Activated CD8-positive, alpha-beta T cell treated with anti-CD3 and anti-CD28 coated beads, Interleukin-2, amount 10 ng/mL, durations not matched to agents 7 days and 5 days (primary cell): ENCODE measurements at regions not wholly inside any gene's neighbourhood (a gene's known extent, or its start where the extent isn't known, plus 50 kb on each side); places are given as distances from the start of the nearest gene placed in this dataset.

Source experiments
- ATAC-seq: fragments of 150-1000 bp; cut with Tn5 transposase; one replicate; pipeline ENCODE4 v1.10.0; 2021; ENCODE audit warnings: moderate library complexity
- CTCF ChIA-PET: fragments of 350-600 bp; sonication (Branson Sonifier 250); formaldehyde crosslinking; loops from one replicate; lab custom pipeline; 2021; ENCODE audit warnings: antibody characterized with exemption; lab: Charles Lee
- POLR2A ChIA-PET: fragments of 350-600 bp; sonication (Branson Sonifier 250); formaldehyde crosslinking; loops from one replicate; lab custom pipeline; 2021; ENCODE audit warnings: antibody characterized with exemption; lab: Charles Lee
- DNase-seq: peaks from one replicate; pipeline ENCODE4 v3.0.0-alpha.2; 2020
- H3K27ac Mint-ChIP-seq: one replicate; pipeline ENCODE4 v1.8.0; 2021; ENCODE audit warnings: mild to moderate bottlenecking, mixed read lengths
- H3K27me3 Mint-ChIP-seq: one replicate; pipeline ENCODE4 v1.8.0; 2021; ENCODE audit warnings: low read depth, mixed read lengths
- H3K36me3 Mint-ChIP-seq: one replicate; pipeline ENCODE4 v1.8.0; 2021; ENCODE audit warnings: low read depth, mixed read lengths
- H3K4me1 Mint-ChIP-seq: one replicate; pipeline ENCODE4 v1.8.0; 2021; ENCODE audit warnings: low read depth, mixed read lengths
- H3K4me3 Mint-ChIP-seq: one replicate; pipeline ENCODE4 v1.8.0; 2021; ENCODE audit warnings: mild to moderate bottlenecking, mixed read lengths
- H3K9me3 Mint-ChIP-seq: one replicate; pipeline ENCODE4 v1.8.0; 2022; ENCODE audit warnings: mixed read lengths; ENCODE audit not compliant: insufficient read depth

- Mint-ChIP-seq H3K27ac (no peak overlapping the region), H3K36me3 (no peaks in the 10 kb centered on the region), H3K9me3 (no peaks in the 10 kb centered on the region), H3K4me3 (no peak overlapping the region), H3K4me1 (no peaks in the 10 kb centered on the region), H3K27me3 (no peaks in the 10 kb centered on the region)
- POLR2A ChIA-PET: no interaction called here
- no peak for ATAC-seq
- DNase-seq: no peak
- CTCF ChIA-PET: no interaction called here
These were observed 801.5 kb downstream of the NR2F1-AS1 start for GRCh38 chr5:92779536-92779935.

- POLR2A ChIA-PET: no interaction called here
- DNase-seq (no peak), ATAC-seq (no peak)
- CTCF ChIA-PET: no interaction called here
- no peaks in the 10 kb centered on the region for H3K27me3 Mint-ChIP-seq
- no peak overlapping the region for H3K27ac Mint-ChIP-seq
- H3K9me3 Mint-ChIP-seq: no peaks in the 10 kb centered on the region
- H3K4me3 Mint-ChIP-seq: no peak overlapping the region
- no peaks in the 10 kb centered on the region for H3K4me1 Mint-ChIP-seq
- no peaks in the 10 kb centered on the region for H3K36me3 Mint-ChIP-seq
These were observed 802.8 kb downstream of the NR2F1-AS1 start for GRCh38 chr5:92778261-92778660.

DNA sequence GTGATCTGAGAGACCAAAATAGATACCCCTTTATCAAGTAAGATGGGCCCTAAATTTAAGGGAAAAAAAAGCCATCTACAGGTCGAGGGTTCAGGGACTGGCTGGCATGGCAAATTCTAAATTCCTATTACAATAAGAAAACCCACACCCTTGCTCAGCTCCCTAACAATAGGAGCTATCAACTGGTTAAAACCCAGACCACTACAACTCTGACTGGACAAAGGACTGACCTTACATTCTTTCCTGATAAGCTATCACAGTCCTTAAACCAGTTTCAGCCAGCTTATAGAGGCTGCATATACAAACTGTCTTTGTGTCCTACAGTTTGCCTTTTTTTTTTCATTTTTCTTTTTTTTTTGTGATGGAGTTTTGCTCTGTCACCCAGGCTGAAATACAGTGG lies 803.6 kb downstream of the NR2F1-AS1 start:
- Mint-ChIP-seq H3K27ac (no peak overlapping the region), H3K27me3 (no peaks in the 10 kb centered on the region), H3K4me3 (no peak overlapping the region), H3K4me1 (no peaks in the 10 kb centered on the region), H3K36me3 (no peaks in the 10 kb centered on the region), H3K9me3 (no peaks in the 10 kb centered on the region)
- DNase-seq (no peak), ATAC-seq (no peak)
- POLR2A ChIA-PET: no interaction called here
- CTCF ChIA-PET: no interaction called here

DNA sequence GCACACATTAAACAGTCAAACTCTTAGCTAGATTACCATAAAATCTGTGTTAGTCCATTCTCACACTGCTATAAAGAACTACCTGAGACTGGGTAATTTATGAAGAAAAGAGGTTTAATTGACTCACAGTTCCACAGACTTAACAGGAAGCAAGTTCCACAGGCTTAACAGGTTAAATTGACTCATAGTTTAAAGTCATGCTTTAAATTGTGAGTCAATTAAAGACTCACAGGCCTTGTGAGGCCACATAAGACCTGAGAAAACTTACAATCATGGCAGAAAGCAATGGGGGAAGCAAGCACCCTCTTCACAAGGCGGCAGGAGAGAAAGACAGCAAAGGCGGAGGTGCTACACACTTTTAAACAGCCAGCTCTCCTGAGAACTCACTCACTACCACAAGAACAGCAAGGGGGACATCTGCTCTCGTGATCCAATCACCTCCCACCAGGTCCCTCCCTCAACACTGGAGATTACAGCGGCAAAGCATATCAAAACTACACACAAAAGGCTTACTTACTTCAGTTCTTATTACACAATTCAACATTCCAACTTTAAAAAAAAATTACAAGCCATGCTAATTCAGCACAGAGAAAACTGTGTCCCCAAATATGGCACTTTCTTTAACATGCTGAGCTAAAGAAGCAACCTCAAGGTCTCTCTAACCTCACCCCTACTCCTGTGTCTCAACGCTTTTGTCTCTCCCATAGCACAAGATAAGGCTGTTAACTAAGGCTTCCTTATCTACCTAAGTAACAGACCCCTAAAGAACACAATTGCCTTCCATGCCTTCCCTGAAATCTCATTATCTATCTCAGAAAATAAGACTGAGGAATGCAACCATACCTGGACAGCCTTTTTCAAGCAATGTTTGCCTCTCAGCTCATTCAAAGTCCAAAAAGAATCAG lies 805.1 kb downstream of the NR2F1-AS1 start:
- Mint-ChIP-seq H3K4me1 (no peaks in the 10 kb centered on the region), H3K4me3 (no peak overlapping the region), H3K36me3 (no peaks in the 10 kb centered on the region), H3K27me3 (no peaks in the 10 kb centered on the region), H3K9me3 (peaks cover 4% of the 10 kb centered on the region), H3K27ac (no peak overlapping the region)
- ChIA-PET POLR2A (no interaction called here), CTCF (no interaction called here)
- ATAC-seq (no peak), DNase-seq (no peak)

DNA sequence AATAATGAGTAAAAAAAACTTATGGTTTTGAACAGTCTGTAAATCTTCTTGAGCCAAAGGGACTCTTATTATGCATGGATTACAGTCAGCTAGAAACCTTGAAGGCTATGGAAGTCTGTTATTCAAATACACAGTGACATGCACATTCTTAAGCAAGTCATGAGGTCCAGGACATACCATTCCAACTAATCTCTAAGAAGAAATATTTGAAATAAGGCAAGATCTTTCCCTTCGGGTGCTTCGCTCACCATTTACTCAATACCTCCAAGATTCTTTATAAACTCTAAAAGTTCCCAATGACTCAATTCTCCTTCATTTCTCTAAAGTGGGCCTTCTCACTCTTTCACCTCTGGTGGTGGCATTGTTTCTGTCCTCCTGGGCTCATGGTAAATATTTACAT lies 811.0 kb downstream of the NR2F1-AS1 start:
- Mint-ChIP-seq H3K4me1 (no peaks in the 10 kb centered on the region), H3K9me3 (peaks cover 4% of the 10 kb centered on the region), H3K36me3 (no peaks in the 10 kb centered on the region), H3K27ac (no peak overlapping the region), H3K4me3 (no peak overlapping the region), H3K27me3 (no peaks in the 10 kb centered on the region)
- DNase-seq (no peak), ATAC-seq (no peak)
- POLR2A ChIA-PET: no interaction called here
- CTCF ChIA-PET: no interaction called here

DNA sequence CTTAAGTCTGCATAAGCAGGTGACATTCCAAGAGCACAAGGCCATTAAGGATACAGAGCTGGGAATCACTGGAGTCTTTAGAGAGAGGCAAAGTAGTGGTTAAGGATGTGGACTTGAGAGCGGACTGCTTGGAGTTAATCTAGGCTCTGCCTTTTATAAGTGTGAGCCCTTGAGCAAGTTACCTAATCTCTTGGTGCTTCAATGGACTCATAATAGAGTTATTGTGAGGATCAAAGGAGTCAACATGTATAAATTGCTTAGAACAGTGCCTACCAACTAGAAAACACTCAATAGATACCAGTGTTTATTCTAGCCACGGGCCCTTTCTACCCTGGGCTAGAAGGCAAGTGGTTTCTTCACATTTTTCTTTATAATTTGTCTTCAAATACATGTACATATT lies 819.4 kb downstream of the NR2F1-AS1 start:
- Mint-ChIP-seq H3K9me3 (no peaks in the 10 kb centered on the region), H3K36me3 (no peaks in the 10 kb centered on the region), H3K27me3 (no peaks in the 10 kb centered on the region), H3K4me1 (no peaks in the 10 kb centered on the region), H3K4me3 (no peak overlapping the region), H3K27ac (no peak overlapping the region)
- DNase-seq (no peak), ATAC-seq (no peak)
- CTCF ChIA-PET: no interaction called here
- POLR2A ChIA-PET: no interaction called here

DNA sequence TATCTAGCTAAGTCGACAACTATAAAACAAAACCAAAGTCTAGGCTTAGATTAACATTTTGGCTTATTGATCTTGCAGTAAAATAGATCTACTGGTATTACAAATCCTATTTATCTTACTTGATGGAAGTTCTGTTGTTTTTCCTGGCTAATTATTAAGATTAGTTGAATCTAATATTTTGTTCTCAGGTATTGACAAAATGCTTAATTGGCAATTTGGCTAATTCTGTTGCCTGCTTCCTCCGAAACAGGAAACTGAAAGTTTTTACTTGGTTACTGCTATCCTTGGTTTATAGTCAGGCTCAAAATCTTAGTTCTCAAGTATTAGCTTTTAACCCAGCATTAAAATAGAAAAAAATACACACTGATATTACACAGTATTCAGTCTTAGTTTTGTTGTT lies 820.5 kb downstream of the NR2F1-AS1 start:
- H3K4me3 Mint-ChIP-seq: no peak overlapping the region
- H3K4me1 Mint-ChIP-seq: no peaks in the 10 kb centered on the region
- H3K9me3 Mint-ChIP-seq: no peaks in the 10 kb centered on the region
- DNase-seq (no peak), ATAC-seq (no peak)
- H3K27me3 Mint-ChIP-seq: no peaks in the 10 kb centered on the region
- CTCF ChIA-PET: no interaction called here
- no peak overlapping the region for H3K27ac Mint-ChIP-seq
- no peaks in the 10 kb centered on the region for H3K36me3 Mint-ChIP-seq
- POLR2A ChIA-PET: no interaction called here

GRCh38 chr5:92758552-92758951 lies 822.5 kb downstream of the NR2F1-AS1 start:
- Mint-ChIP-seq H3K9me3 (no peaks in the 10 kb centered on the region), H3K27me3 (no peaks in the 10 kb centered on the region), H3K27ac (no peak overlapping the region), H3K36me3 (no peaks in the 10 kb centered on the region), H3K4me1 (no peaks in the 10 kb centered on the region), H3K4me3 (no peak overlapping the region)
- DNase-seq (no peak), ATAC-seq (no peak)
- ChIA-PET CTCF (no interaction called here), POLR2A (no interaction called here)

DNA sequence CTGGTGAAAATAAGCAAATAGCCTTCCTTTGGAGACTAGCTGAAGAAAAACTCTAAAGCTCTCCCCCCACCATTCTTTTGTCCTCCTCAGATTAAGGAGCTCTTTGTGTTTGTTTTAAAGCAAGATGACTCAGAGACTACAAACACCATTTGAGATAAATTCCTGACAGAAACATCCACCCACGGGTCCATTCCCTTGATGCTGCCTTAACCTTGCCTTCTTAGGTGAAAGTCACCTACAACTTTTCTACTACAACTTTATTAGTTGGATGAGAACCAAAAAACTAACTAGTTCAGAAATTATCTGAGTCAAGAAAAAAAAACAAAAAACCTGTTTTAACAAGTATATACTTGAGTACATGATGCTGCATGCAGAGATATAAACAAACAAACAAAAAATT lies 831.1 kb downstream of the NR2F1-AS1 start:
- DNase-seq (no peak), ATAC-seq (no peak)
- no peaks in the 10 kb centered on the region for H3K4me1 Mint-ChIP-seq
- no peak overlapping the region for H3K4me3 Mint-ChIP-seq
- ChIA-PET POLR2A (no interaction called here), CTCF (no interaction called here)
- H3K9me3 Mint-ChIP-seq: no peaks in the 10 kb centered on the region
- H3K36me3 Mint-ChIP-seq: no peaks in the 10 kb centered on the region
- H3K27me3 Mint-ChIP-seq: no peaks in the 10 kb centered on the region
- no peak overlapping the region for H3K27ac Mint-ChIP-seq

DNA sequence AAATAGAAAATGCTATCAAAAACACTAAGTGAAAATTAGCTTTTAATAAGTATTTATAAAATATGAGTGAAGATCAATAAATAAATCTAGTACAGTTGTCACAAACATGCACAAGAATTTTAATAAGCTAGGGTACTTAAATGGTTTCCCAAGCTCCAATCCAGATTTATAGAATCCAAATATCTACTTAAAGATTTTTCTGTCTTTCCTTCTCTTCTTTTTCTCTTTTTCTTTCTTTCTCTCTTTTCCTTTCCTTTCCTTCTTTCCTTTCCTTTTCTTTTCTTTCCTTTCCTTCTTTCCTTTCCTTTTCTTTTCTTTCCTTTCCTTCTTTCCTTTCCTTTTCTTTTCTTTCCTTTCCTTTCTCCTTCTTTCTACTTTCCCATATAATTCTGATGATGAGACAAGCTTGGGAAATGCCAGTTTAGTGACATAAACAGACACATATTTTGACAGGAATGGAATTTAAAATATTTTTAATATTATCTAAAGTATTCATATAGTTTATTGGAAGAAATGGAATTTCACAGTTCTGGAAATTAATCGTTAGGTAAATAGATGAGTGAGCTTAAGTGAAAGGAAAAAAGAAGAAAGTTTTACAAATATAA lies 832.8 kb downstream of the NR2F1-AS1 start:
- Mint-ChIP-seq H3K4me3 (no peak overlapping the region), H3K4me1 (no peaks in the 10 kb centered on the region), H3K27ac (no peak overlapping the region), H3K36me3 (no peaks in the 10 kb centered on the region), H3K27me3 (no peaks in the 10 kb centered on the region), H3K9me3 (no peaks in the 10 kb centered on the region)
- CTCF ChIA-PET: interaction anchor here (0.7 kb wide), 1 partner anchor 20 kb away, joined by 3 read pairs; no protein-coding TSS in a partner anchor
- no peak for DNase-seq
- no peak for ATAC-seq
- POLR2A ChIA-PET: no interaction called here

DNA sequence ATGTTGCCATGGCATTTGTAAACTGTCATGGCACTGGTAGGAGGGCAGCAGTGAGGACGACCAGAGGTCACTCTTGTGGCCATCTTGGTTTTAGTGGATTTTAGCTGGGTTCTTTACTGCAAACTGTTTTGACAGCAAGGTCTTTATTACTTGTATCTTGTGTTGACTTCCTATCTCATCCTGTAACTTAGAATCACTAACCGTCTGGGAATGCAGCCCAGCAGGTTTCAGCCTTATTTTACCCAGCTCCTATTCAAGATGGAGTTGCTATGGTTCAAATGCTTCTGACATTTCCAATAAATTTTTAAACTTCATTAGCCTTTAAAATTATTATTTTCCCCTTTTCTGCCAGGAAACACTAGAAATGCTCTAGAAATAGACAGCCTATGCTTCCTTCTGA lies 839.1 kb downstream of the NR2F1-AS1 start:
- CTCF ChIA-PET: no interaction called here
- DNase-seq (no peak), ATAC-seq (no peak)
- no peak overlapping the region for H3K4me3 Mint-ChIP-seq
- H3K27ac Mint-ChIP-seq: no peak overlapping the region
- POLR2A ChIA-PET: no interaction called here
- no peaks in the 10 kb centered on the region for H3K36me3 Mint-ChIP-seq
- no peaks in the 10 kb centered on the region for H3K4me1 Mint-ChIP-seq
- H3K9me3 Mint-ChIP-seq: peaks cover 3% of the 10 kb centered on the region
- H3K27me3 Mint-ChIP-seq: no peaks in the 10 kb centered on the region

GRCh38 chr5:92734211-92734940 lies 846.6 kb downstream of the NR2F1-AS1 start:
- no peaks in the 10 kb centered on the region for H3K4me1 Mint-ChIP-seq
- H3K4me3 Mint-ChIP-seq: no peak overlapping the region
- DNase-seq: no peak
- H3K36me3 Mint-ChIP-seq: no peaks in the 10 kb centered on the region
- ChIA-PET POLR2A (no interaction called here), CTCF (no interaction called here)
- no peaks in the 10 kb centered on the region for H3K9me3 Mint-ChIP-seq
- ATAC-seq: no peak
- no peaks in the 10 kb centered on the region for H3K27me3 Mint-ChIP-seq
- H3K27ac Mint-ChIP-seq: no peak overlapping the region
